ENCODE measurements at regions not wholly inside any gene's neighbourhood (a gene's known extent, or its start where the extent isn't known, plus 50 kb on each side); places are given as distances from the start of the nearest gene placed in this dataset.

- no peak overlapping the region for H3K4me3 ChIP-seq
- TF ChIP-seq POLR2A (IDR thresholded peaks at IDR 0.05): no peak
- no peak for TF ChIP-seq POLR2AphosphoS5 (IDR thresholded peaks at IDR 0.05)
- TF ChIP-seq CTCF (IDR thresholded peaks at IDR 0.05): no peak
- TF ChIP-seq EP300 (IDR thresholded peaks at IDR 0.05): no peak
- H3K4me1 ChIP-seq: no peaks in the 10 kb centered on the region
- H3K27me3 ChIP-seq: peaks cover 1 to 34% (median 16%) of the 10 kb centered on the region in 3 donors
- 81 to 85% methylated on average over 11 of the region's 11 CpGs for WGBS, 2 donors
- H3K27ac ChIP-seq: no peak overlapping the region
- intact Hi-C loops (cut with DNase I): no loop called here
- peak; percentile 15 for DNase-seq
- H3K9me3 ChIP-seq: no peaks in the 10 kb centered on the region
- no peaks in the 10 kb centered on the region for H3K36me3 ChIP-seq
Measured at GRCh38 chr22:49310354-49310753, 517.3 kb downstream of the BRD1 start.

GRCh38 chr22:49308300-49308699 lies 519.4 kb downstream of the BRD1 start:
- peaks cover 0 to 5% (median 0%) of the 10 kb centered on the region in 4 donors for H3K4me1 ChIP-seq
- no peak overlapping the region for H3K27ac ChIP-seq
- 76 to 91% methylated on average over 11 of the region's 11 CpGs for WGBS, 2 donors
- peak; percentile 6 for DNase-seq
- peaks cover 6 to 54% (median 34%) of the 10 kb centered on the region in 3 donors for H3K27me3 ChIP-seq
- no peaks in the 10 kb centered on the region for H3K36me3 ChIP-seq
- intact Hi-C loops (cut with DNase I): loop anchor here (5.0 kb wide), 1 partner anchor 731 kb away; no protein-coding TSS in a partner anchor
- H3K4me3 ChIP-seq: no peak overlapping the region
- H3K9me3 ChIP-seq: no peaks in the 10 kb centered on the region
- TF ChIP-seq POLR2A (IDR thresholded peaks at IDR 0.05) (no peak), EP300 (IDR thresholded peaks at IDR 0.05) (no peak), POLR2AphosphoS5 (IDR thresholded peaks at IDR 0.05) (no peak), CTCF (IDR thresholded peaks at IDR 0.05) (no peak)

- Histone ChIP-seq H3K4me1 (peaks cover 0 to 5% (median 0%) of the 10 kb centered on the region in 4 donors), H3K4me3 (no peak overlapping the region), H3K36me3 (no peaks in the 10 kb centered on the region), H3K27ac (no peak overlapping the region), H3K9me3 (no peaks in the 10 kb centered on the region), H3K27me3 (peaks cover 6 to 58% (median 38%) of the 10 kb centered on the region in 3 donors)
- TF ChIP-seq POLR2A (IDR thresholded peaks at IDR 0.05) (no peak), POLR2AphosphoS5 (IDR thresholded peaks at IDR 0.05) (no peak), CTCF (IDR thresholded peaks at IDR 0.05) (no peak), EP300 (IDR thresholded peaks at IDR 0.05) (no peak)
- DNase-seq: peak; percentile 40
- 83 to 88% methylated on average over 16 of the region's 16 CpGs for WGBS, 2 donors
- intact Hi-C loops (cut with DNase I): loop anchor here (5.0 kb wide), 1 partner anchor 731 kb away; no protein-coding TSS in a partner anchor
Measured at GRCh38 chr22:49307870-49308269, 519.8 kb downstream of the BRD1 start.

GRCh38 chr22:49307481-49307830 lies 520.2 kb downstream of the BRD1 start:
- peak; percentile 21 for DNase-seq
- 53 to 61% methylated on average over 2 of the region's 2 CpGs for WGBS, 2 donors

More at GRCh38 chr22:49307481-49307830, 520.2 kb downstream of the BRD1 start:
- no peaks in the 10 kb centered on the region for H3K9me3 ChIP-seq
- intact Hi-C loops (cut with DNase I): loop anchor here (5.0 kb wide), 1 partner anchor 730 kb away; no protein-coding TSS in a partner anchor
- no peaks in the 10 kb centered on the region for H3K36me3 ChIP-seq
- H3K27me3 ChIP-seq: peaks cover 6 to 55% (median 40%) of the 10 kb centered on the region in 3 donors
- H3K4me3 ChIP-seq: no peak overlapping the region
- TF ChIP-seq POLR2A (IDR thresholded peaks at IDR 0.05) (no peak), CTCF (IDR thresholded peaks at IDR 0.05) (no peak), EP300 (IDR thresholded peaks at IDR 0.05) (no peak), POLR2AphosphoS5 (IDR thresholded peaks at IDR 0.05) (no peak)
- H3K4me1 ChIP-seq: peaks cover 0 to 5% (median 0%) of the 10 kb centered on the region in 4 donors
- H3K27ac ChIP-seq: no peak overlapping the region
